ENCODE measurements at regions not wholly inside any gene's neighbourhood (a gene's known extent, or its start where the extent isn't known, plus 50 kb on each side); places are given as distances from the start of the nearest gene placed in this dataset.
"Not testable (repeated sequence)": the region's sequence is repeated elsewhere in the genome, so short reads cannot be mapped to it uniquely, and the experiment has no call there.

DNA sequence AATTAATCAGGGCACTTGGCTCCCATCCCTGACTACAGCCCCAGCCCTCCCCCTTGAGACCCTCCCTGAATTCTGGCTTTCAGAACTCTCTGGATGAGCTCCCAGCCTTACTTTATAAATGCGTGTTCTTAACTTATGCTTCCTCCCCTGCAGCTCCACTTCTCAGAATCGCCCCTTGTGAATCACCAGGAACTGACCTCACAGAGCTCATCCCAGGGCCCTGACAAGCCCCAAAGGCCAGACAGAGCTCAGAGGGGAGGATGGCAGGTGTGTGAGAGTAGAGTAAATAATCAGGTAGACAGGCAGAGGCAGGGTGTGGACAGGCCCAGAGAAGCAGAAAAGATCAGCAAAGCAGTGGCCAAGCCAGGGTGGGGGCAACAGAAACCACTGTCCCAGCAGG lies 68.2 kb upstream of the FOXN3 start:
- DNase-seq, result no peak

DNA sequence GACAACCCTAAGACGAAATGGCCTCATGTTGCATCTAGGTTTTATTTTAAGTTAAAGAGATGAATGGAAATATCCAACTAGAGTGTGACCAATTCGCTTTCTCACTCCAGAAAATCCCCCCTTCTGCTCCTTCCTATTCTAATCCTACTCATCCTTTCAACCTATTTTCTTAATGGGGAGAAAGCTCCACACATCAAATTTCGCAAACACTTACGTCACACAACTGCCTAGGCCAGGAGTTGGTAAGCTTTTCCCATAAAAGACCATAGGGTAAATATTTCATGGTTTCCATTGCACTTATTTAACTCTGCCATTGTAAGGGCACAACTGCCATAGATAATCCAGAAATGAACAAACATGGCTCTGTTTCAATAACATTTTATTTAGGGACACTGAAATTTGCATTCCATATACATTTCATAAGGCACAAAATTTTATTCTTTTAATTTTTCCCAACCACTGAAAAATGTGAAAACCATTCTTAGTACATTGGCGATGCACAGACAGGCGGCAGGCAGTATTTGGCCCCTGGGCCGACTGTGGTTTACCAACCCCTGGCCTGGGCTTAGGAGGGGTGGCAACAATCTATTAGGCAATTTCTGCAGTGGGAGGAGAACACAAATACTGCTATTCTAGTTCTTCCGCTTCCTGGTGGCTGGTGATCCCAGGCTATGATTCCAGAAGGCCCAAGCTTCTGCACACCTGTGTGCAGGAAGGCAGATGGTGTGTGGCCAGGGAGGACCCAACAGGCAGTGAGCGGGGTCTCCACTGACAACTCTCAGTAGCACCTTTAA lies 67.2 kb upstream of the FOXN3 start:
- no peak for DNase-seq

DNA sequence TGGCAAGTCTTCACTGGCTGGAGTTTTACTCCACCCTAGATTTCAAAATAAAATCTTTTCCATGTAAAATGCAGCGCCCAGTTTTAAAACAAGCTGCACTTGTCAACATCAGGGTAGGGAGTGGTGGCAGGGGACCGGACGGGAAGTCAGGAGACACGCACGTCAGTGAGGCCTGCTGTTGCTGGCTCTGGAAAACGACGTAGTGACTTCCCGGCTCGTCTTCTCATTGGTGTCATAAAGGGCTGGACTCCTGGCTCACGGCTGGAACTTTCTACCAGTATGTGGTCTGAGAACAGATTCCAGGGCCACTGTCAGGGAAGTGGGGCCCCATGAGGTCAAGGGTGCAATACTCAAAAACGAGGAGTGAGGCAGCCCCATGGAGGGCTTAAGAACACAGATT lies 64.2 kb upstream of the FOXN3 start:
- DNase-seq, result no peak

DNA sequence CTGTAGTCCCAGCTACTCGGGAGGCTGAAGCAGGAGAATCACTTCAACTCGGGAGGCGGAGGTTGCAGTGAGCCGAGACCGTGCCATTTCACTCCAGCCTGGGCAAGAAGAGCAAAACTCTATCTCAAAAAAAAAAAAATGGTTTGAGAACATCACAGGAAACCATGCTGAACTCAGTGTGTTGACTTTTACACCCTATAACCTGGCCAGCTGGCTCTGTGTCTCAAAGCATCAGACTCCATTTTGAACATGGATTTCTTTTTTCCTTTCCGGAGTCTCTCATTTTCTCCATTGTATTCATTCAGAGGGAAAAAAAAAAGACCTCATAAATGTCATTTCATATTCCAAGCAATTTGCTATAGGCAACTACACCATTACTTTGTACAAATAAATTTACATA lies 63.2 kb upstream of the FOXN3 start:
- DNase-seq, result no peak

DNA sequence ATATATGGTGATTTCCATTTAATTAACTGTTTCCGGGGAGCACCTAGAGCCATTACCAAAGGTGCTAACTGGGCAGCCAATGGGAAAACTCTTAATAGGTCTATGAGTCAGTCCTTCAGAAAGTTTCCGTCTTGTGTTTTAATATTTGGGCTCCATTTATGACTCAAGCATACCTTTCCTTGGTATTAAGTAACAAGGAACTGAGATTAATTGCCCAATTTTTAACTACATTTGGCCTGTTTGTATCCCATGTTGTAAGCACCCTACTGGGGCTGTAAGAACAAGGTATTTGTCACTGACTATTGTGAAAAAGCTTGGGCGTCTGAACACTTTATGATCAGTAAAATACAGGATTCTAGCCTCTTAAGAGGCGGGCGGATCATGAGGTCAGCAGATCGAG lies 62.8 kb upstream of the FOXN3 start:
- DNase-seq, result no peak

DNA sequence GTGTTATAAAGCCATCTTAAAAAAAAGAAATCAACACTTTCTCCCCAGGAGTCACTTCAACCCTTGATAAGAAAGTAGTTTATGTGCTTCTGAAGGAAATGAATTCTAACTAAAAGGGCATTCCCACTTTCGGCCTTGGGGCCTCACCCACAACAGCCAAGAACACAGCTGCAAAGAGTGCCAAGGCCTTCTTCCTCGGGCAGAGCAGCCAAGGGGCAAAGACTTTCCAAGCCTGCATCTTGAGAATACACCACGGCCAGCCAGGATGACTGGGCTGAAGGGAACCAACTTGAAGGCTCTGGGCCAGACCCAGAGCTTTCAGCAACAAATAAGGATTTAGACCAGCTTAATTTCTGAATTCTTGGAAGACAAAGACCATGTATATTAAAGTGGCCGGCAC lies 60.4 kb upstream of the FOXN3 start:
- no peak for DNase-seq

DNA sequence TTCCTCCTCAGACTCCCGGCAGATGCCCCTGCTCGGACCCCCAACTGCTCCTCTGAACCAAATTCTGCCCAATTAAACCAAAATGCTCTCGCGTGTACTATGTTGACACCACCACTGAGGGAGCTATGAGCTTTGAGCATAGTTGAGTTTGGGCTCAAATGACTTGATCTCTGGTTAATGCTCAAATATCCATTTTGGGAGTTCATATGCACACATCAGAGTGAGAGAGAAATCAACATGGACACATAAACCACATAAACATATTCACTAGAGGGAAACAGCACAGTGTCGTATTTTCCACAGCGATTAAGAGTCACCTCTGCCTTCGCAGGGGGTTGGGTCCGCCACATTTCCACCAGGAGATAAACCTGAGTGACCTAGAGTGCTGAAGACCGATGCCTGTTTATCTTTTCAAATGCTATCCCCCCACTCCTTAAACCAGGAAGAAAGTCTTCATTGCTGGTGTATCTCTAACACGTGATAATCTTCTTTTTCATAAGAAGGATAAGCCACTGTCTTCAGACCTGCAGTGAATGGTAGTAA lies 59.4 kb upstream of the FOXN3 start:
- DNase-seq, result peak; percentile 49

DNA sequence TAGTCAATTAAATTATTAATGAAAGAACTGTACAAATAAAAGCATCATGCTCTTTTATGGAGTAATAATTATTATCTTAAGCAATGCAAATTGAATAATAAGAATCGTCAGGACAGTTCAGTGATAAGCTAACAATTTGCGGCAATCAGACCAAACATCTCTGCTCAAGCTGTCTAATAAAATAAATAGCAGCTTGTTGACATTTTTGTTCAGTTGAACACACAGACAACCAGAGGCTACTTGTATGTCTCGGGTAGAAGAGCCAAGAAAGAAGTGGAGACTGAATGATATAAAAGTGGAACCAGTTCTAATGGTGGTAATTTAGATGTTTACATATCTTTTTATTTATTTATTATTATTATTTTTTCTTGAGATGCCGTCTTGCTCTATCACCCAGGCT lies 57.4 kb upstream of the FOXN3 start:
- DNase-seq, result no peak

DNA sequence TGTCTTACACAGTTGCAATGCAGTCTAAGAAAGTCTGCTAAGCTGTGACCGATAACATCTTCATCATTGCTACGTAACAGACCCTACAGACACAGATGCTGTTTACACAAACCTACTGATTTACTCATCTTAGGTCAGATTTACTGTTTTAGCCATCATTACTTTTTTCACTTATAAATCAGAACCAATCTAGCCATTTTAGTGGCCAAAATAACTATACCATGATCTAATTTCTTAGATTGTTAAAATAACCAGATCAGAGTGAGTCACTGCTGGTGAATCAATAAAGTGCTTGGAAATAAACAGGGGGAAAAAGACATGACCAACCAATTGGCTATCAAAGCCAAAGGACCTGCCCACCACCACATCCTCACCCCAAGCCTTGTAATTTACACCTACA lies 57.0 kb upstream of the FOXN3 start:
- DNase-seq, result no peak

DNA sequence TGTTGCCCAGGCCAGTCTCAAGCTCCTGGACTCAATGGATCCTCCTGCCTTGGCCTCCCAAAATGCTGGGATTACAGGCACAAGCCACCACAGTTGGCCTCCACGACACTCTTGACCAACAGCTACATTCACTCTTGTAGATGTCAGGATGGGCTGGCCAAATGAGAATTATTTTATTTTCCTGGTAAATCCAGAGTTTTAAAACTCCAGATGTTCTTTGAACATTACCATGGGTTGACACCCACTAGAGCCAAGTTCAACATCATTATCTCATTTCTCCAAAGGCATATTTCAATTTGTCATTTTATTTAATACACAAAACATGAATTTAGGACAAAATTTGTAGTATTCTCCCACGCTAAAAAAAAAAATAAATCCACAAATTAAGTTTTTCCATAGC lies 56.5 kb upstream of the FOXN3 start:
- DNase-seq, result no peak

DNA sequence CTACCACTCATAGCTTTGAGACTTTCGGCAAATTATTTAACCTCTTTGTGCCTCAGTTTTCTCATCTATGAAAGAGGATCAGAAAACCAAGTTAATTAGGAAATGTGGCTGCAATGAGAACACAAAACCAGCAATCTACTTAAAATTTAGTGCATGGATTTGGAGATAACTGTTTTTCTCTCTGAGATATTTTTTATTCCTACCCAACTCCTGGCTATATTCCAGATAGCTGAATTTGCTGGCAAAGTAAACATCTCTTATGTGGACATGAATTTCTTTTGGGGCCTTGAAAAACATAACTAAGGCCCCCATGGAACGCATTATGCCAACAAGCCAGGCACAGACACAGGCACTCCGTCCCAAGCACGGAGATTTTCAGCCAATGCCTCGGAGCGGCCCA lies 53.4 kb upstream of the FOXN3 start:
- DNase-seq, result peak; percentile 74

DNA sequence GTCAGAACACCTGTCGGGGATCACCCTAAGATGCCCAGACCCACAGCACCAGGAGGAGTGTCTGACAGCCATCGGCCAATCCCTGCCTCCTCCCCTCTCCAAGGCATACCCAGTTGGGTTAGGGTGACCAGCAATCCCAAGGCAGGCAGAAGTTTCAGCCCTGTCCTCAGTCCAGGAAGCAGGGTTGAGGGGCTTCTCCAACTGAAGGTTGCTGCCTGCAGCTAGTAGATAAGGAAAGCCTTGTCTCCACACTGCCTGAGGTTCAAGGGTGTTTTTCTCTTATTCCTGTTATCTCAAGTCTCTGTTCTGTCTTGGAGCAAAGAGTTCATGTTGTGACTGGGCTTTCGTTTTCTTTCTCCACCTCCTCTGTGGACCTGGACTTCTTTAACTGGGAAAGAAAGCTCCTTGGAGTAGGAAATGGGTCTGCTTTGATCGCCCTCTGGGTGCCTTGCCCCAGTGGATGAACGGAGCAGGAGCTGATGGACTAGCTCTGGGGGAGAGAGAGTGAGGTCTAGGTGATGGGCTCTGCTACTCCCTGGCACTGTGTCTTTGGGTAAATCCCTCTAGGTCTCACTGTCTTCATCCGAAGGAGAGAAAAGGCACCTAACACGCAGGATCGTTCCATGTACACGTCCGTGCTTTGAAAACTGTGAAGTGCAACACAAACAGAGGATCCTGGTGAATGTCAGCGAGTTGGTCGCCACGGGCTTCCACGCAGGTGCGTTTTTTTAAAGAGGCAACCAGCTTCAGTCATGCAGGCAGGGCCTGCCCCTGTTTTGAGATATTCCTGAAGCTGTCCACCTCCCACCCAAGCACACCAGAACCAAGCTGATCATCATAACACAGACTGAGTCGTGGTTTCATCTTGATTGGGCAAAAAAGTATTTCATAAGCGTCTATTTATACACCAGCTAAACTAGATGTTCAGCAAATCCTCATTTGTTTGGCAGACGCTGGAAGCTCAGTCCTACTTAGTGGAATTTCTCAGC lies 52.5 kb upstream of the FOXN3 start:
- peak; percentile 98 for DNase-seq

DNA sequence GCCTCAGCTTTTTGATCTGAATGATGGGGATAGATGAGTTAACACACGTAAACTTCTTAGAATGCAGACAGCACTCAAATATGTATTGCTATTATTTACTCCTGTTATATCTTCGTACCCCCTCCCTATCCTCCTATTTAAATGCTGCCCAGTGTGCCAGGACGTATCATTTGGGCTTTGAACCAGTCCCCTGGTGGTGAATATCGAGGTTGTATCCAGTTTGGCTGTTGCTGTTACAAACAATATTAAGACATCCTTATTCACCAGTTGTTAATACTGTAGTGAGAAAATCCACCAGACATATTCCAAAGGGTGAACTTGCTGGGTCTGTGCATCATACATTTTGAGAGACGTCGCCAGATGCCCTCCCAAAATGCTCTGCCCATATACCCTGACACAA lies 51.5 kb upstream of the FOXN3 start:
- peak; percentile 56 for DNase-seq

DNA sequence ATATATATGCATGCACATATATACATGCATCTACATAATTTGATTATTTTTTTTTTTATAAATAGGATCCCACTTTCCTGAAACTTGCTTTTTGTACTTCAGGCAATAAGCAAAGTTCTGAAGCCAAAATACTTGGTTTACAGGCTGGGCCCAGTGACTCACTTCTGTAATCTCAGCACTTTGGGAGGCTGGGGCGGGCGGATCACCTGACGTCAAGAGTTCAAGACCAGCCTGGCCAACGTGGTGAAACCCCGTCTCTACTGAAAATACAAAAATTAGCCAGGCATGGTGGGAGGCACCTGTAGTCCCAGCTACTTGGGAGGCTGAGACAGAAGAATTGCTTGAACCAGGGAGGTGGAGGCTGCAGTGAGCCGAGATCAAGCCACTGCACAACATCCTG lies 51.0 kb upstream of the FOXN3 start:
- DNase-seq, result not testable (repeated sequence)

DNA sequence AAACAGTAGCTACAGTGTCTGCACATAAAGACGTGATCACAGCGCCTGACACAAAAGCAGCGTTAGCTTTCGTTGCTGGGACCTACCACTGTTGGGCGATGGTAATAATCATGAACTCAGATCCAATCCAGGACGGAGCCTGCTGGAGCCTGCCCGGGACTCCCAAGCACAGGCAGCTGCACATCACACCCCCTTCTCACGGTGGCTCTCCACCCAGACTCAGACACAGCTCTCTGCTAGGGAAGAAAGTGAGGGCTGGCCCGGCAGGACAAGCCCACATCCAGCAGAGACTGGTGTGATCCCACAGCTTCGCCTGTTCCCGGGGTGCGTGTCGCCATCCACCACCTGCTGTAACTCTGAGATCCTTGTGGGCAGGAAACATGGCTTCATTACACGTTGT lies 49.9 kb upstream of the FOXN3 start:
- no peak for DNase-seq

Measured in hematopoietic multipotent progenitor cell treated with erythropoietin and hydrocortisone succinate and interleukin-3 and kit ligand, for 8 days (in vitro differentiated cells).